Gastrocnemius medialis (tissue), 4 donors: ENCODE measurements at regions not wholly inside any gene's neighbourhood (a gene's known extent, or its start where the extent isn't known, plus 50 kb on each side); places are given as distances from the start of the nearest gene placed in this dataset.
"Not testable (repeated sequence)": the region's sequence is repeated elsewhere in the genome, so short reads cannot be mapped to it uniquely, and the experiment has no call there.

Source experiments
- CTCF ChIP-seq, 5 experiments: fragments of 450-650 bp in 3 of 5; fragments of 200-600 bp in 2 of 5; sonication (generic) in 2 of 5; IDR thresholded peaks in 4 of 5; conservative IDR thresholded peaks in 1 of 5; 1 replicate in 4 of 5; 2 replicates in 1 of 5; pipeline ENCODE4 v1.5.1; 2016 to 2019; ENCODE audit warnings: antibody characterized with exemption in 5 of 5, mild to moderate bottlenecking in 3 of 5, moderate library complexity in 3 of 5
- POLR2A ChIP-seq, 2 donors: fragments of 450-650 bp; IDR thresholded peaks; one replicate each; pipeline ENCODE4 v1.6.1; 2017; ENCODE audit warnings: antibody characterized with exemption in 2 of 2, mild to moderate bottlenecking in 2 of 2, moderate library complexity in 2 of 2

DNA sequence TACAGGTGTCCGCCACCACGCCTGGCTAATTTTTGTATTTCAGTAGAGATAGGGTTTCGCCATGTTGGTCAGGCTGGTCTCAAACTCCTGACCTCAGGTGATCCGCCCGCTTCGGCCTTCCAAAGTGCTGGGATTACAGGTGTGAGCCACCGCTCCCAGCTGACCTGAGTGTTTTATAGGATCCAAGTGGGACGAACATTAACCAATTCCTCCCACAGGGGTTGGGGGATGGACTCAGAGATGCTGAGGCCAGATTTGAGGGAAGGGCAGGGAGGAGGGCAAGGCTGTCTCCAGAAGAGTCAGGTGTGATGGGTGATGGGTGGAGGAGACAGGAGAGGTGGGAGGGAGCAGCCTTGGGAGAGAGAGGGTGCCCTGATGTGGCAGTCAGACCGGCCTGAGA lies 65.0 kb upstream of the SMAD6 start:
- TF ChIP-seq CTCF (IDR thresholded peaks at IDR 0.05 in 4 of 5, conservative IDR thresholded peaks at IDR 0.05 in 1 of 5); POLR2A (IDR thresholded peaks at IDR 0.05): not testable (repeated sequence)
